ENCODE measurements at regions not wholly inside any gene's neighbourhood (a gene's known extent, or its start where the extent isn't known, plus 50 kb on each side); places are given as distances from the start of the nearest gene placed in this dataset.

GRCh38 chr4:129377131-129377845 lies 281.3 kb downstream of the C4orf33 start:
- TF ChIP-seq POLR2A (IDR thresholded peaks at IDR 0.05) (no peak), CTCF (IDR thresholded peaks at IDR 0.05) (no peak)

Measured in vagina (tissue), 2 donors.